ENCODE measurements at regions not wholly inside any gene's neighbourhood (a gene's known extent, or its start where the extent isn't known, plus 50 kb on each side); places are given as distances from the start of the nearest gene placed in this dataset.

GRCh38 chr2:23008951-23009350, 376.0 kb upstream of the KLHL29 start:
- ChIA-PET POLR2A (no interaction called here), RAD21 (ENCODE audit: low non-redundant PET in 1 of 2, low total read pairs in 2 of 2, uncharacterized antibody in 2 of 2, unreplicated experiment in 2 of 2) (no interaction called here), CTCF (no interaction called here)
- H3K27me3 ChIP-seq (ENCODE audit: insufficient read depth, low read length) = peaks cover 3% of the 10 kb centered on the region; the same call in 1 of the 2 replicates
- DNase-seq (ENCODE audit: low read depth, low spot score) (no peak), ATAC-seq (no peak)
- no peak for TF ChIP-seq SP1 (IDR thresholded peaks at IDR 0.05; ENCODE audit: low read depth)
- TF ChIP-seq YY1 (IDR thresholded peaks at IDR 0.05; ENCODE audit: extremely low read depth, insufficient replicate concordance, low read depth, low read length) = no peak
- TF ChIP-seq FOSL1 (IDR thresholded peaks at IDR 0.05; ENCODE audit: low read depth) = no peak
- TF ChIP-seq SRF (IDR thresholded peaks at IDR 0.05; ENCODE audit: low read depth) = no peak
- no peak for TF ChIP-seq ZNF274 (IDR thresholded peaks at IDR 0.05; ENCODE audit: low read depth, low read length)
- no peak for TF ChIP-seq CBX3 (IDR thresholded peaks at IDR 0.05; ENCODE audit: low read depth)
- no peak for TF ChIP-seq CTCF (IDR thresholded peaks at IDR 0.05 in 2 of 3, conservative IDR thresholded peaks at IDR 0.05 in 1 of 3; ENCODE audit: borderline replicate concordance in 1 of 3, insufficient read depth in 1 of 3, low read depth in 2 of 3, low read length in 2 of 3)
- no peak for TF ChIP-seq ZFX (IDR thresholded peaks at IDR 0.05)
- no peak for TF ChIP-seq EZH2phosphoT487 (IDR thresholded peaks at IDR 0.05; ENCODE audit: borderline replicate concordance)
- TF ChIP-seq RAD21 (IDR thresholded peaks at IDR 0.05; ENCODE audit: low read depth) = no peak
- TF ChIP-seq TCF7L2 (IDR thresholded peaks at IDR 0.05; ENCODE audit: borderline replicate concordance, extremely low read depth, insufficient read depth, insufficient read length) = no peak
- no peak for TF ChIP-seq ELF1 (IDR thresholded peaks at IDR 0.05; ENCODE audit: borderline replicate concordance, low read depth)
- no peak for TF ChIP-seq POLR2AphosphoS5 (IDR thresholded peaks at IDR 0.05; ENCODE audit: low read depth, low read length)
- no peak for TF ChIP-seq CEBPB (IDR thresholded peaks at IDR 0.05; ENCODE audit: low read depth)
- no peak for TF ChIP-seq JUND (IDR thresholded peaks at IDR 0.05)
- TF ChIP-seq, protein P1, sequence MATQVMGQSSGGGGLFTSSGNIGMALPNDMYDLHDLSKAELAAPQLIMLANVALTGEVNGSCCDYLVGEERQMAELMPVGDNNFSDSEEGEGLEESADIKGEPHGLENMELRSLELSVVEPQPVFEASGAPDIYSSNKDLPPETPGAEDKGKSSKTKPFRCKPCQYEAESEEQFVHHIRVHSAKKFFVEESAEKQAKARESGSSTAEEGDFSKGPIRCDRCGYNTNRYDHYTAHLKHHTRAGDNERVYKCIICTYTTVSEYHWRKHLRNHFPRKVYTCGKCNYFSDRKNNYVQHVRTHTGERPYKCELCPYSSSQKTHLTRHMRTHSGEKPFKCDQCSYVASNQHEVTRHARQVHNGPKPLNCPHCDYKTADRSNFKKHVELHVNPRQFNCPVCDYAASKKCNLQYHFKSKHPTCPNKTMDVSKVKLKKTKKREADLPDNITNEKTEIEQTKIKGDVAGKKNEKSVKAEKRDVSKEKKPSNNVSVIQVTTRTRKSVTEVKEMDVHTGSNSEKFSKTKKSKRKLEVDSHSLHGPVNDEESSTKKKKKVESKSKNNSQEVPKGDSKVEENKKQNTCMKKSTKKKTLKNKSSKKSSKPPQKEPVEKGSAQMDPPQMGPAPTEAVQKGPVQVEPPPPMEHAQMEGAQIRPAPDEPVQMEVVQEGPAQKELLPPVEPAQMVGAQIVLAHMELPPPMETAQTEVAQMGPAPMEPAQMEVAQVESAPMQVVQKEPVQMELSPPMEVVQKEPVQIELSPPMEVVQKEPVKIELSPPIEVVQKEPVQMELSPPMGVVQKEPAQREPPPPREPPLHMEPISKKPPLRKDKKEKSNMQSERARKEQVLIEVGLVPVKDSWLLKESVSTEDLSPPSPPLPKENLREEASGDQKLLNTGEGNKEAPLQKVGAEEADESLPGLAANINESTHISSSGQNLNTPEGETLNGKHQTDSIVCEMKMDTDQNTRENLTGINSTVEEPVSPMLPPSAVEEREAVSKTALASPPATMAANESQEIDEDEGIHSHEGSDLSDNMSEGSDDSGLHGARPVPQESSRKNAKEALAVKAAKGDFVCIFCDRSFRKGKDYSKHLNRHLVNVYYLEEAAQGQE (IDR thresholded peaks at IDR 0.05; ENCODE audit: low read depth) = no peak
- no peak overlapping the region for H3K4me3 ChIP-seq (replicated peaks in 1 of 2; ENCODE audit: low read depth in 1 of 2, low read length in 2 of 2)
- no peaks in the 10 kb centered on the region for H3K4me1 ChIP-seq (ENCODE audit: control insufficient read depth in 1 of 2, insufficient read depth in 2 of 2, low read length in 2 of 2)
- BruUV-seq (replicated peaks) = no TSS peak
- no peaks in the 10 kb centered on the region for H4K20me1 ChIP-seq (ENCODE audit: insufficient read depth)
- intact Hi-C loops (cut with micrococcal nuclease) = no loop called here
- H3K9me2 ChIP-seq (ENCODE audit: insufficient read depth) = no peaks in the 10 kb centered on the region
- no peaks in the 10 kb centered on the region for H3K36me3 ChIP-seq (ENCODE audit: control insufficient read depth in 1 of 2, insufficient read depth in 2 of 2, low read length in 2 of 2)
- H2AFZ ChIP-seq (ENCODE audit: low read depth, low read length, poor library complexity, severe bottlenecking) = no peak overlapping the region
- no peak overlapping the region for H3K27ac ChIP-seq (ENCODE audit: low read depth, low read length)
- H3K4me2 ChIP-seq (ENCODE audit: low read length) = no peak overlapping the region
- no peaks in the 10 kb centered on the region for H3K9me3 ChIP-seq (ENCODE audit: control insufficient read depth in 1 of 2, insufficient read depth in 1 of 2, low read depth in 1 of 2, low read length in 2 of 2)
- H3K79me2 ChIP-seq (ENCODE audit: insufficient read depth, low read length) = no peaks in the 10 kb centered on the region
- no peak overlapping the region for H3K9ac ChIP-seq (ENCODE audit: low read length)
